ENCODE measurements at regions not wholly inside any gene's neighbourhood (a gene's known extent, or its start where the extent isn't known, plus 50 kb on each side); places are given as distances from the start of the nearest gene placed in this dataset.

DNA sequence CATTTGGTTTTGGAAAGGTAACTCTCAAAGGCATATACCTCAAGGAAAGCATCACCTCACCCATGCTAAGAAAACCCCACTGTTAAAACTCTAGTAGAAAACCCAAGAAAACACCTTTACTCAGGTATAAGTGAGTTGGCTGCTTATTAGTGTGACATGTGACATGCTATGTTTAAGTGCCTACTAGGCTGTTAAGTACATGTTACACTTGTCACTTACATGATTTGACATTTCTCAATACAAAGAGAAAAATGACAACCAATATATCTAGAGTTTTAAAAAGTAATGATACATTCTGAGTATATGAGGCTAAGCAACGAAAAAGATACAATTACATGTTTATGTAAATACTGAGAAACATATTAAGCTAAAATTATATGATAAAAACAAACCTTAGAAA lies 1548.3 kb upstream of the TENM3 start (continued):
- TF ChIP-seq ELF1 (IDR thresholded peaks at IDR 0.05; ENCODE audit: borderline replicate concordance, low read depth) = no peak

DNA sequence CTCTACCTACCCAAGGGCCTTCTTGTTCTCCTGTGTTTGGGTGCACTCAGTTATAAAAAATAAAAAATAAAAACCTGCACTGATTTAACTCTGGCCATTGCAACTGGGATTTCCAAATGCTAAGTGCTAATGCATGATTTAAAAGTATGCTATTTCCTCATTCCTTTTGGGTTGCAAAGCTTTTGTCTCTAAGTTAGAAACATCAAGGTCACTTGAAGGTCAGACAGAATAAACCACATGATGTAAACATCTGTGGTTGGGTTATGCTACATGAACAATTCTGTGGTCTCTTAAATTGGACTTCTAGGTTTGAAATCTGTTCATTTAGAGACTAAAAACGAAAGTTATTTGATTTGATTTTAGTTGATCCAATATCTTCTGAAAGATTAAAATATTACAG lies 1547.4 kb upstream of the TENM3 start:
- ChIA-PET CTCF (no interaction called here), RAD21 (ENCODE audit: low non-redundant PET in 1 of 2, low total read pairs in 2 of 2, uncharacterized antibody in 2 of 2, unreplicated experiment in 2 of 2) (no interaction called here), POLR2A (no interaction called here)
- Histone ChIP-seq H3K27me3 (ENCODE audit: insufficient read depth, low read length) (no peaks in the 10 kb centered on the region), H3K9ac (ENCODE audit: low read length) (no peak overlapping the region), H3K4me1 (ENCODE audit: control insufficient read depth in 1 of 2, insufficient read depth in 2 of 2, low read length in 2 of 2) (no peaks in the 10 kb centered on the region), H3K36me3 (ENCODE audit: control insufficient read depth in 1 of 2, insufficient read depth in 2 of 2, low read length in 2 of 2) (no peaks in the 10 kb centered on the region), H3K4me3 (replicated peaks in 1 of 2; ENCODE audit: low read depth in 1 of 2, low read length in 2 of 2) (no peak overlapping the region), H3K9me3 (ENCODE audit: control insufficient read depth in 1 of 2, insufficient read depth in 1 of 2, low read depth in 1 of 2, low read length in 2 of 2) (no peaks in the 10 kb centered on the region), H3K27ac (ENCODE audit: low read depth, low read length) (no peak overlapping the region), H2AFZ (ENCODE audit: low read depth, low read length, poor library complexity, severe bottlenecking) (no peak overlapping the region), H4K20me1 (ENCODE audit: insufficient read depth) (no peaks in the 10 kb centered on the region), H3K79me2 (ENCODE audit: insufficient read depth, low read length) (no peaks in the 10 kb centered on the region), H3K4me2 (ENCODE audit: low read length) (no peak overlapping the region), H3K9me2 (ENCODE audit: insufficient read depth) (no peaks in the 10 kb centered on the region)
- no TSS peak for BruUV-seq (replicated peaks)
- TF ChIP-seq, protein P1, sequence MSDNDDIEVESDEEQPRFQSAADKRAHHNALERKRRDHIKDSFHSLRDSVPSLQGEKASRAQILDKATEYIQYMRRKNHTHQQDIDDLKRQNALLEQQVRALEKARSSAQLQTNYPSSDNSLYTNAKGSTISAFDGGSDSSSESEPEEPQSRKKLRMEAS (IDR thresholded peaks at IDR 0.05) = no peak
- no peak for TF ChIP-seq ZFX (IDR thresholded peaks at IDR 0.05)
- no peak for TF ChIP-seq TCF7L2 (IDR thresholded peaks at IDR 0.05; ENCODE audit: borderline replicate concordance, extremely low read depth, insufficient read depth, insufficient read length)
- TF ChIP-seq FOSL1 (IDR thresholded peaks at IDR 0.05; ENCODE audit: low read depth) = no peak
- TF ChIP-seq SRF (IDR thresholded peaks at IDR 0.05; ENCODE audit: low read depth) = no peak
- no peak for TF ChIP-seq EZH2phosphoT487 (IDR thresholded peaks at IDR 0.05; ENCODE audit: borderline replicate concordance)
- no peak for TF ChIP-seq EGR1 (IDR thresholded peaks at IDR 0.05; ENCODE audit: low read depth)
- TF ChIP-seq POLR2AphosphoS5 (IDR thresholded peaks at IDR 0.05; ENCODE audit: low read depth, low read length) = no peak
- no peak for TF ChIP-seq CEBPB (IDR thresholded peaks at IDR 0.05; ENCODE audit: low read depth)
- TF ChIP-seq, protein P2, sequence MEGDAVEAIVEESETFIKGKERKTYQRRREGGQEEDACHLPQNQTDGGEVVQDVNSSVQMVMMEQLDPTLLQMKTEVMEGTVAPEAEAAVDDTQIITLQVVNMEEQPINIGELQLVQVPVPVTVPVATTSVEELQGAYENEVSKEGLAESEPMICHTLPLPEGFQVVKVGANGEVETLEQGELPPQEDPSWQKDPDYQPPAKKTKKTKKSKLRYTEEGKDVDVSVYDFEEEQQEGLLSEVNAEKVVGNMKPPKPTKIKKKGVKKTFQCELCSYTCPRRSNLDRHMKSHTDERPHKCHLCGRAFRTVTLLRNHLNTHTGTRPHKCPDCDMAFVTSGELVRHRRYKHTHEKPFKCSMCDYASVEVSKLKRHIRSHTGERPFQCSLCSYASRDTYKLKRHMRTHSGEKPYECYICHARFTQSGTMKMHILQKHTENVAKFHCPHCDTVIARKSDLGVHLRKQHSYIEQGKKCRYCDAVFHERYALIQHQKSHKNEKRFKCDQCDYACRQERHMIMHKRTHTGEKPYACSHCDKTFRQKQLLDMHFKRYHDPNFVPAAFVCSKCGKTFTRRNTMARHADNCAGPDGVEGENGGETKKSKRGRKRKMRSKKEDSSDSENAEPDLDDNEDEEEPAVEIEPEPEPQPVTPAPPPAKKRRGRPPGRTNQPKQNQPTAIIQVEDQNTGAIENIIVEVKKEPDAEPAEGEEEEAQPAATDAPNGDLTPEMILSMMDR (IDR thresholded peaks at IDR 0.05 in 2 of 3, conservative IDR thresholded peaks at IDR 0.05 in 1 of 3; ENCODE audit: borderline replicate concordance in 1 of 3, insufficient read depth in 1 of 3, low read depth in 2 of 3, low read length in 2 of 3) = no peak
- TF ChIP-seq RAD21 (IDR thresholded peaks at IDR 0.05; ENCODE audit: low read depth) = no peak
- no peak for TF ChIP-seq POLR2A (IDR thresholded peaks at IDR 0.05; ENCODE audit: borderline replicate concordance, extremely low read depth, insufficient read depth, insufficient read length)
- TF ChIP-seq SIN3A (IDR thresholded peaks at IDR 0.05; ENCODE audit: low read depth) = no peak
- TF ChIP-seq, protein P3, sequence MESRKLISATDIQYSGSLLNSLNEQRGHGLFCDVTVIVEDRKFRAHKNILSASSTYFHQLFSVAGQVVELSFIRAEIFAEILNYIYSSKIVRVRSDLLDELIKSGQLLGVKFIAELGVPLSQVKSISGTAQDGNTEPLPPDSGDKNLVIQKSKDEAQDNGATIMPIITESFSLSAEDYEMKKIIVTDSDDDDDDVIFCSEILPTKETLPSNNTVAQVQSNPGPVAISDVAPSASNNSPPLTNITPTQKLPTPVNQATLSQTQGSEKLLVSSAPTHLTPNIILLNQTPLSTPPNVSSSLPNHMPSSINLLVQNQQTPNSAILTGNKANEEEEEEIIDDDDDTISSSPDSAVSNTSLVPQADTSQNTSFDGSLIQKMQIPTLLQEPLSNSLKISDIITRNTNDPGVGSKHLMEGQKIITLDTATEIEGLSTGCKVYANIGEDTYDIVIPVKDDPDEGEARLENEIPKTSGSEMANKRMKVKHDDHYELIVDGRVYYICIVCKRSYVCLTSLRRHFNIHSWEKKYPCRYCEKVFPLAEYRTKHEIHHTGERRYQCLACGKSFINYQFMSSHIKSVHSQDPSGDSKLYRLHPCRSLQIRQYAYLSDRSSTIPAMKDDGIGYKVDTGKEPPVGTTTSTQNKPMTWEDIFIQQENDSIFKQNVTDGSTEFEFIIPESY (IDR thresholded peaks at IDR 0.05; ENCODE audit: extremely low read depth, insufficient replicate concordance, low read length) = no peak
- no peak for TF ChIP-seq JUND (IDR thresholded peaks at IDR 0.05)
- TF ChIP-seq, protein P4, sequence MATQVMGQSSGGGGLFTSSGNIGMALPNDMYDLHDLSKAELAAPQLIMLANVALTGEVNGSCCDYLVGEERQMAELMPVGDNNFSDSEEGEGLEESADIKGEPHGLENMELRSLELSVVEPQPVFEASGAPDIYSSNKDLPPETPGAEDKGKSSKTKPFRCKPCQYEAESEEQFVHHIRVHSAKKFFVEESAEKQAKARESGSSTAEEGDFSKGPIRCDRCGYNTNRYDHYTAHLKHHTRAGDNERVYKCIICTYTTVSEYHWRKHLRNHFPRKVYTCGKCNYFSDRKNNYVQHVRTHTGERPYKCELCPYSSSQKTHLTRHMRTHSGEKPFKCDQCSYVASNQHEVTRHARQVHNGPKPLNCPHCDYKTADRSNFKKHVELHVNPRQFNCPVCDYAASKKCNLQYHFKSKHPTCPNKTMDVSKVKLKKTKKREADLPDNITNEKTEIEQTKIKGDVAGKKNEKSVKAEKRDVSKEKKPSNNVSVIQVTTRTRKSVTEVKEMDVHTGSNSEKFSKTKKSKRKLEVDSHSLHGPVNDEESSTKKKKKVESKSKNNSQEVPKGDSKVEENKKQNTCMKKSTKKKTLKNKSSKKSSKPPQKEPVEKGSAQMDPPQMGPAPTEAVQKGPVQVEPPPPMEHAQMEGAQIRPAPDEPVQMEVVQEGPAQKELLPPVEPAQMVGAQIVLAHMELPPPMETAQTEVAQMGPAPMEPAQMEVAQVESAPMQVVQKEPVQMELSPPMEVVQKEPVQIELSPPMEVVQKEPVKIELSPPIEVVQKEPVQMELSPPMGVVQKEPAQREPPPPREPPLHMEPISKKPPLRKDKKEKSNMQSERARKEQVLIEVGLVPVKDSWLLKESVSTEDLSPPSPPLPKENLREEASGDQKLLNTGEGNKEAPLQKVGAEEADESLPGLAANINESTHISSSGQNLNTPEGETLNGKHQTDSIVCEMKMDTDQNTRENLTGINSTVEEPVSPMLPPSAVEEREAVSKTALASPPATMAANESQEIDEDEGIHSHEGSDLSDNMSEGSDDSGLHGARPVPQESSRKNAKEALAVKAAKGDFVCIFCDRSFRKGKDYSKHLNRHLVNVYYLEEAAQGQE (IDR thresholded peaks at IDR 0.05; ENCODE audit: low read depth) = no peak
- no peak for TF ChIP-seq YY1 (IDR thresholded peaks at IDR 0.05; ENCODE audit: extremely low read depth, insufficient replicate concordance, low read depth, low read length)
- TF ChIP-seq EZH2 (IDR thresholded peaks at IDR 0.05) = no peak
- TF ChIP-seq ZNF274 (IDR thresholded peaks at IDR 0.05; ENCODE audit: low read depth, low read length) = no peak
- no peak for DNase-seq (ENCODE audit: low read depth, low spot score)
- ATAC-seq = no peak
- intact Hi-C loops (cut with micrococcal nuclease) = no loop called here

Measured in HCT116 (cell line).